Caco-2 (cell line): ENCODE measurements at regions not wholly inside any gene's neighbourhood (a gene's known extent, or its start where the extent isn't known, plus 50 kb on each side); places are given as distances from the start of the nearest gene placed in this dataset.

Experiments used
- BruUV-seq: library from RNA; stranded (reverse); fragments of 400-500 nt; replicated peaks from 2 replicates; lab custom pipeline; 2021; lab: Mats Ljungman, UMichigan
- CTCF ChIA-PET: fragments of 300-600 bp; sonication (Branson Sonifier 250); formaldehyde crosslinking; loops from one replicate; lab custom pipeline; 2022; ENCODE audit warnings: antibody characterized with exemption; lab: Charles Lee
- POLR2A ChIA-PET: fragments of 300-600 bp; sonication (Branson Sonifier 250); formaldehyde crosslinking; loops from one replicate; lab custom pipeline; 2022; ENCODE audit warnings: antibody characterized with exemption; lab: Charles Lee
- DNase-seq, 2 experiments: peaks; one replicate each; pipeline versions ENCODE4 v3.0.0 to v3.0.0-alpha.2; 2020 to 2022
- H3K27me3 ChIP-seq: replicated peaks from 2 replicates; pipeline ENCODE4 v1.6.0; 2011; ENCODE audit warnings: low read length; ENCODE audit not compliant: control insufficient read depth, insufficient read depth
- H3K36me3 ChIP-seq: 2 replicates; pipeline ENCODE4 v1.5.1; 2011; ENCODE audit warnings: low read length; ENCODE audit not compliant: control insufficient read depth, insufficient read depth
- H3K4me1 ChIP-seq: fragments of 250-450 bp; sonication (Bioruptor Pico); 2 replicates; pipeline ENCODE4 v1.5.1; 2020; ENCODE audit warnings: mild to moderate bottlenecking
- H3K4me3 ChIP-seq: 2 replicates; pipeline ENCODE4 v1.5.1; 2011; ENCODE audit warnings: low read depth, mild to moderate bottlenecking, control low read depth, low read length
- H3K9me3 ChIP-seq: fragments of 250-450 bp; sonication (Bioruptor Pico); 2 replicates; pipeline ENCODE4 v1.5.1; 2020; ENCODE audit warnings: mild to moderate bottlenecking, moderate library complexity
- H3K27ac Mint-ChIP-seq: one replicate; pipeline ENCODE4 v1.8.0; 2022; ENCODE audit warnings: mixed read lengths; ENCODE audit not compliant: unreplicated experiment
- H3K27me3 Mint-ChIP-seq: one replicate; pipeline ENCODE4 v1.8.0; 2022; ENCODE audit warnings: mixed read lengths; ENCODE audit not compliant: insufficient read depth, unreplicated experiment
- H3K36me3 Mint-ChIP-seq: one replicate; pipeline ENCODE4 v1.8.0; 2022; ENCODE audit warnings: mild to moderate bottlenecking, mixed read lengths; ENCODE audit not compliant: insufficient read depth, unreplicated experiment
- H3K4me1 Mint-ChIP-seq: one replicate; pipeline ENCODE4 v1.8.0; 2022; ENCODE audit warnings: low read depth, mixed read lengths; ENCODE audit not compliant: unreplicated experiment
- H3K4me3 Mint-ChIP-seq: one replicate; pipeline ENCODE4 v1.8.0; 2022; ENCODE audit warnings: mild to moderate bottlenecking, moderate library complexity, mixed read lengths; ENCODE audit not compliant: unreplicated experiment
- H3K9me3 Mint-ChIP-seq: one replicate; pipeline ENCODE4 v1.8.0; 2022; ENCODE audit warnings: mixed read lengths; ENCODE audit not compliant: unreplicated experiment
- intact Hi-C: fragments of 100-400 bp; cut with micrococcal nuclease; formaldehyde crosslinking; loops from one replicate; pipeline ENCODE4 v1.10.0; 2022; ENCODE audit not compliant: unreplicated experiment
- TF ChIP-seq, protein P1 (sequence below), 2 experiments: fragments of 200-600 bp in 1 of 2; IDR thresholded peaks; 1 replicate in 1 of 2; 2 replicates in 1 of 2; pipeline versions ENCODE4 v1.5.1 to v1.8.0; 2011 to 2022; ENCODE audit warnings: antibody characterized with exemption in 1 of 2, control low read depth in 1 of 2, inconsistent platforms in 1 of 2, low read depth in 1 of 2, low read length in 1 of 2, mild to moderate bottlenecking in 1 of 2, moderate library complexity in 1 of 2; ENCODE audit not compliant: insufficient read depth in 1 of 2, severe bottlenecking in 1 of 2, unreplicated experiment in 1 of 2

DNA sequence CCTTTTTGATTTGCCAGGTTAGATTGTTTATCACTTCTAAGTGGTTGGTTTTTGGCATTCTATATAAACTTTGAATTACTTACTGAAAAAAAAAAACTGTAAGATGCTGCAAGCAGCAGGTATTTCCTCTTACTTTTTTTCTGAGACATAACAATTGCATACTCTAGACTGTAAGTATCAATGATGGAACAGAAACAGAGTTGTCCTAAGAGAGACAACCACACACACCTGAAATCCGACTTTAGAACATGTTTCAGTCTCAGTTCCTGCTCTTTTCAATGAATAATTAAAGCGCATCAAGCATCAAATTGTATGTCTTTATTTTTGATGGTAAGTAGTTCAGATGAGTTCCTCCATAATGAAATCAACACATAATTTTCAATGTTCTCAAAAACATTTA lies 105.3 kb upstream of the KHDRBS2 start:
- H3K4me3 ChIP-seq: no peak overlapping the region
- no peak overlapping the region for H3K4me3 Mint-ChIP-seq
- H3K36me3 Mint-ChIP-seq: no peaks in the 10 kb centered on the region
- no peaks in the 10 kb centered on the region for H3K36me3 ChIP-seq
- H3K27ac Mint-ChIP-seq: no peak overlapping the region
- intact Hi-C loops: no loop called here
- no peaks in the 10 kb centered on the region for H3K27me3 ChIP-seq
- POLR2A ChIA-PET: no interaction called here
- H3K9me3 Mint-ChIP-seq: no peaks in the 10 kb centered on the region
- H3K4me1 ChIP-seq: no peaks in the 10 kb centered on the region
- no peaks in the 10 kb centered on the region for H3K4me1 Mint-ChIP-seq
- DNase-seq: no peak
- no peaks in the 10 kb centered on the region for H3K9me3 ChIP-seq
- peaks cover 3% of the 10 kb centered on the region for H3K27me3 Mint-ChIP-seq
- TF ChIP-seq, protein P1, sequence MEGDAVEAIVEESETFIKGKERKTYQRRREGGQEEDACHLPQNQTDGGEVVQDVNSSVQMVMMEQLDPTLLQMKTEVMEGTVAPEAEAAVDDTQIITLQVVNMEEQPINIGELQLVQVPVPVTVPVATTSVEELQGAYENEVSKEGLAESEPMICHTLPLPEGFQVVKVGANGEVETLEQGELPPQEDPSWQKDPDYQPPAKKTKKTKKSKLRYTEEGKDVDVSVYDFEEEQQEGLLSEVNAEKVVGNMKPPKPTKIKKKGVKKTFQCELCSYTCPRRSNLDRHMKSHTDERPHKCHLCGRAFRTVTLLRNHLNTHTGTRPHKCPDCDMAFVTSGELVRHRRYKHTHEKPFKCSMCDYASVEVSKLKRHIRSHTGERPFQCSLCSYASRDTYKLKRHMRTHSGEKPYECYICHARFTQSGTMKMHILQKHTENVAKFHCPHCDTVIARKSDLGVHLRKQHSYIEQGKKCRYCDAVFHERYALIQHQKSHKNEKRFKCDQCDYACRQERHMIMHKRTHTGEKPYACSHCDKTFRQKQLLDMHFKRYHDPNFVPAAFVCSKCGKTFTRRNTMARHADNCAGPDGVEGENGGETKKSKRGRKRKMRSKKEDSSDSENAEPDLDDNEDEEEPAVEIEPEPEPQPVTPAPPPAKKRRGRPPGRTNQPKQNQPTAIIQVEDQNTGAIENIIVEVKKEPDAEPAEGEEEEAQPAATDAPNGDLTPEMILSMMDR (IDR thresholded peaks at IDR 0.05; ENCODE audit: insufficient read depth in 1 of 2, low read depth in 1 of 2, low read length in 1 of 2, severe bottlenecking in 1 of 2, unreplicated experiment in 1 of 2): no peak
- CTCF ChIA-PET: no interaction called here
- no TSS peak for BruUV-seq

DNA sequence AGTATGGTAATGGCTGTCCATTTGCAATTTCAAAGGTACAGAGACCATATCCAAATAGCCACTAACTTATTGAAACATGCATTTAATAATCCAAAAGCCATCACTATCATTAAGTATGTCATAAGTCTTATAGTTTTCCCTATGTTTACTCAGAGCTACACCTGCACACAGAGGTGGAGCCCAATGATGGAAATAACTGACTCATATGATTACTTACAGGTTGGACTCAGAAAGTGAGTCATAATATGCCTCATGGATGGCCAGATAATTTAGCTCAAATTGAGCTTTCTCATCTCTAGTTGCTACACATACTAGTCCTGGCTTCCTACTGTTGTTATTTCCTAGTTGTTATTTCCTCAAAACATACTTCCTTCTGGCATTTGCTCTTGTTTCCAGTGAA lies 104.4 kb upstream of the KHDRBS2 start:
- Mint-ChIP-seq H3K4me3 (no peak overlapping the region), H3K27ac (no peak overlapping the region), H3K4me1 (no peaks in the 10 kb centered on the region), H3K9me3 (no peaks in the 10 kb centered on the region), H3K36me3 (no peaks in the 10 kb centered on the region), H3K27me3 (peaks cover 3% of the 10 kb centered on the region)
- Histone ChIP-seq H3K27me3 (no peaks in the 10 kb centered on the region), H3K9me3 (no peaks in the 10 kb centered on the region), H3K4me3 (no peak overlapping the region), H3K36me3 (no peaks in the 10 kb centered on the region), H3K4me1 (no peaks in the 10 kb centered on the region)
- ChIA-PET CTCF (no interaction called here), POLR2A (no interaction called here)
- no peak for DNase-seq
- TF ChIP-seq, protein P1 (IDR thresholded peaks at IDR 0.05; ENCODE audit: insufficient read depth in 1 of 2, low read depth in 1 of 2, low read length in 1 of 2, severe bottlenecking in 1 of 2, unreplicated experiment in 1 of 2): no peak
- BruUV-seq: no TSS peak
- intact Hi-C loops: no loop called here

DNA sequence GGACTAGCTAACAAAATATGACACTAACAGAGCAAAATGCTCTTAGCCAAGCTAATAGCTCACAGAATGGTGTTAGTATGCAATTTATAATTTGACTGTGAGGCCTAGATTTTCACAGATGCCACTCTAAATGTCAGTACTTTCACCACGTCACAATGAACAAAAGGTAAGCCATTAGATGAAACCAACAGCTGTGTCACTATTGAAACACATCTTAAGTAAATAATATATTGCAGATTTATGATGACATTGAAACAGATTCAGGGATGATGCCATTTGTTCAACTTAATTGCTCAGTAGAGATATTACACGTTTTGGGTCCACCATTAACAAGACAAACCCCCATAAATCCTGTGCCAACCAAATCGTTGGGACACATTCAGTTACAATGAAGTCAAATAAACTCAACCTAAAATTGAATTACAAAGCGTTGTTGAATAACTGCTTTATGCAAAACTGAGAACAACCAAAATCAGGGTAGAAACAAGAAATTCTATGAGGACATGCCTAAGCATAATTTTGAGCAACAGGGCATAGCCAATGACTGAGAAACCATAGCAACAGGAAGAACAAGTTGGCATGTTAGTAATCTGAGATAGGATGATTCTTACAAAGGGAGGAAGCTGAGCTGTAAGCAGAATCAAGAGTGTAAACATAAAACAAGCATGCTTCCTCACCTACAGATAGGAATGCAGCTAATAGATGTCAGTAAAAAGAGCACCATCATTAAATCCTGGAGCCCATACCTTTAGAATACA lies 85.6 kb upstream of the KHDRBS2 start:
- Mint-ChIP-seq H3K9me3 (no peaks in the 10 kb centered on the region), H3K4me1 (no peaks in the 10 kb centered on the region), H3K4me3 (no peak overlapping the region), H3K27me3 (no peaks in the 10 kb centered on the region), H3K27ac (no peak overlapping the region), H3K36me3 (no peaks in the 10 kb centered on the region)
- ChIA-PET CTCF (no interaction called here), POLR2A (no interaction called here)
- DNase-seq: no peak
- Histone ChIP-seq H3K4me3 (no peak overlapping the region), H3K36me3 (no peaks in the 10 kb centered on the region), H3K9me3 (no peaks in the 10 kb centered on the region), H3K4me1 (no peaks in the 10 kb centered on the region), H3K27me3 (no peaks in the 10 kb centered on the region)
- intact Hi-C loops: no loop called here
- TF ChIP-seq, protein P1 (IDR thresholded peaks at IDR 0.05; ENCODE audit: insufficient read depth in 1 of 2, low read depth in 1 of 2, low read length in 1 of 2, severe bottlenecking in 1 of 2, unreplicated experiment in 1 of 2): no peak
- BruUV-seq: no TSS peak
